ENCODE measurements at regions not wholly inside any gene's neighbourhood (a gene's known extent, or its start where the extent isn't known, plus 50 kb on each side); places are given as distances from the start of the nearest gene placed in this dataset.

- H3K27ac ChIP-seq, result no peak overlapping the region
- H3K4me2 ChIP-seq, result no peak overlapping the region
- no peaks in the 10 kb centered on the region for H3K27me3 ChIP-seq
- TF ChIP-seq Cebpa-rat (IDR thresholded peaks at IDR 0.05), result no peak
- no peak overlapping the region for H3K9ac ChIP-seq
- no peaks in the 10 kb centered on the region for H4K20me1 ChIP-seq
- H3K4me3 ChIP-seq, result no peak overlapping the region
- H3K36me3 ChIP-seq, result no peaks in the 10 kb centered on the region
- peaks cover 17% of the 10 kb centered on the region for H3K9me3 ChIP-seq
- H3K4me1 ChIP-seq, result no peaks in the 10 kb centered on the region
Observed at GRCh38 chr5:38742821-38743220, 103.0 kb upstream of the OSMR start.

GRCh38 chr5:38743562-38743961 is 102.2 kb upstream of the OSMR start:
- H3K36me3 ChIP-seq, result no peaks in the 10 kb centered on the region
- no peak for TF ChIP-seq Cebpa-rat (IDR thresholded peaks at IDR 0.05)

GRCh38 chr5:38745836-38746732 is 99.7 kb upstream of the OSMR start:
- H3K27ac ChIP-seq, result no peak overlapping the region
- H4K20me1 ChIP-seq, result no peaks in the 10 kb centered on the region
- no peaks in the 10 kb centered on the region for H3K4me1 ChIP-seq
- no peaks in the 10 kb centered on the region for H3K36me3 ChIP-seq
- peaks cover 17% of the 10 kb centered on the region for H3K9me3 ChIP-seq
- H3K4me2 ChIP-seq, result no peak overlapping the region
- TF ChIP-seq Cebpa-rat (IDR thresholded peaks at IDR 0.05), result no peak
- no peaks in the 10 kb centered on the region for H3K27me3 ChIP-seq
- H3K4me3 ChIP-seq, result no peak overlapping the region
- no peak overlapping the region for H3K9ac ChIP-seq

More at GRCh38 chr5:38743562-38743961, 102.2 kb upstream of the OSMR start:
- Histone ChIP-seq H3K4me2 (no peak overlapping the region), H3K27me3 (no peaks in the 10 kb centered on the region), H3K9me3 (peaks cover 17% of the 10 kb centered on the region), H4K20me1 (no peaks in the 10 kb centered on the region), H3K9ac (no peak overlapping the region), H3K27ac (no peak overlapping the region), H3K4me3 (no peak overlapping the region), H3K4me1 (no peaks in the 10 kb centered on the region)

GRCh38 chr5:38749861-38750260 is 96.0 kb upstream of the OSMR start:
- H3K27ac ChIP-seq, result no peak overlapping the region
- TF ChIP-seq Cebpa-rat (IDR thresholded peaks at IDR 0.05), result no peak
- no peaks in the 10 kb centered on the region for H3K36me3 ChIP-seq
- no peaks in the 10 kb centered on the region for H4K20me1 ChIP-seq
- H3K4me2 ChIP-seq, result no peak overlapping the region
- no peaks in the 10 kb centered on the region for H3K27me3 ChIP-seq
- H3K9ac ChIP-seq, result no peak overlapping the region
- no peaks in the 10 kb centered on the region for H3K4me1 ChIP-seq
- no peak overlapping the region for H3K4me3 ChIP-seq
- H3K9me3 ChIP-seq, result no peaks in the 10 kb centered on the region

GRCh38 chr5:38751103-38751502 is 94.7 kb upstream of the OSMR start:
- Histone ChIP-seq H3K27ac (no peak overlapping the region), H3K4me2 (no peak overlapping the region), H4K20me1 (no peaks in the 10 kb centered on the region), H3K4me3 (no peak overlapping the region), H3K9ac (no peak overlapping the region), H3K4me1 (no peaks in the 10 kb centered on the region), H3K36me3 (no peaks in the 10 kb centered on the region), H3K27me3 (no peaks in the 10 kb centered on the region), H3K9me3 (no peaks in the 10 kb centered on the region)
- no peak for TF ChIP-seq Cebpa-rat (IDR thresholded peaks at IDR 0.05)

GRCh38 chr5:38752012-38752536 is 93.7 kb upstream of the OSMR start:
- H3K9ac ChIP-seq, result no peak overlapping the region
- H3K4me2 ChIP-seq, result no peak overlapping the region
- H3K4me1 ChIP-seq, result no peaks in the 10 kb centered on the region
- H3K27ac ChIP-seq, result no peak overlapping the region
- H4K20me1 ChIP-seq, result no peaks in the 10 kb centered on the region
- H3K36me3 ChIP-seq, result no peaks in the 10 kb centered on the region
- no peaks in the 10 kb centered on the region for H3K9me3 ChIP-seq
- H3K4me3 ChIP-seq, result no peak overlapping the region
- no peak for TF ChIP-seq Cebpa-rat (IDR thresholded peaks at IDR 0.05)
- H3K27me3 ChIP-seq, result no peaks in the 10 kb centered on the region

- Histone ChIP-seq H3K9me3 (no peaks in the 10 kb centered on the region), H3K4me3 (no peak overlapping the region), H3K27ac (no peak overlapping the region), H3K4me2 (no peak overlapping the region), H4K20me1 (no peaks in the 10 kb centered on the region), H3K36me3 (no peaks in the 10 kb centered on the region), H3K9ac (no peak overlapping the region), H3K27me3 (no peaks in the 10 kb centered on the region), H3K4me1 (no peaks in the 10 kb centered on the region)
- no peak for TF ChIP-seq Cebpa-rat (IDR thresholded peaks at IDR 0.05)
Observed at GRCh38 chr5:38752622-38753021, 93.2 kb upstream of the OSMR start.

GRCh38 chr5:38753141-38753540 is 92.7 kb upstream of the OSMR start:
- no peak for TF ChIP-seq Cebpa-rat (IDR thresholded peaks at IDR 0.05)
- Histone ChIP-seq H3K9ac (no peak overlapping the region), H3K27ac (no peak overlapping the region)

GRCh38 chr5:38753776-38754175 is 92.0 kb upstream of the OSMR start:
- no peak for TF ChIP-seq Cebpa-rat (IDR thresholded peaks at IDR 0.05)
- H3K4me2 ChIP-seq, result no peak overlapping the region
- no peaks in the 10 kb centered on the region for H3K9me3 ChIP-seq
- H3K9ac ChIP-seq, result no peak overlapping the region
- H4K20me1 ChIP-seq, result no peaks in the 10 kb centered on the region
- H3K4me1 ChIP-seq, result no peaks in the 10 kb centered on the region
- no peaks in the 10 kb centered on the region for H3K36me3 ChIP-seq
- no peak overlapping the region for H3K4me3 ChIP-seq
- H3K27ac ChIP-seq, result no peak overlapping the region
- no peaks in the 10 kb centered on the region for H3K27me3 ChIP-seq

More at GRCh38 chr5:38753141-38753540, 92.7 kb upstream of the OSMR start:
- Histone ChIP-seq H3K9me3 (no peaks in the 10 kb centered on the region), H3K36me3 (no peaks in the 10 kb centered on the region), H4K20me1 (no peaks in the 10 kb centered on the region), H3K27me3 (no peaks in the 10 kb centered on the region), H3K4me2 (no peak overlapping the region), H3K4me3 (no peak overlapping the region), H3K4me1 (no peaks in the 10 kb centered on the region)

- Histone ChIP-seq H4K20me1 (no peaks in the 10 kb centered on the region), H3K4me1 (no peaks in the 10 kb centered on the region), H3K9ac (no peak overlapping the region), H3K4me2 (no peak overlapping the region), H3K36me3 (no peaks in the 10 kb centered on the region), H3K27ac (no peak overlapping the region), H3K27me3 (no peaks in the 10 kb centered on the region), H3K9me3 (no peaks in the 10 kb centered on the region), H3K4me3 (no peak overlapping the region)
- TF ChIP-seq Cebpa-rat (IDR thresholded peaks at IDR 0.05), result no peak
Observed at GRCh38 chr5:38755181-38755580, 90.6 kb upstream of the OSMR start.
